ENCODE measurements at regions not wholly inside any gene's neighbourhood (a gene's known extent, or its start where the extent isn't known, plus 50 kb on each side); places are given as distances from the start of the nearest gene placed in this dataset.

DNA sequence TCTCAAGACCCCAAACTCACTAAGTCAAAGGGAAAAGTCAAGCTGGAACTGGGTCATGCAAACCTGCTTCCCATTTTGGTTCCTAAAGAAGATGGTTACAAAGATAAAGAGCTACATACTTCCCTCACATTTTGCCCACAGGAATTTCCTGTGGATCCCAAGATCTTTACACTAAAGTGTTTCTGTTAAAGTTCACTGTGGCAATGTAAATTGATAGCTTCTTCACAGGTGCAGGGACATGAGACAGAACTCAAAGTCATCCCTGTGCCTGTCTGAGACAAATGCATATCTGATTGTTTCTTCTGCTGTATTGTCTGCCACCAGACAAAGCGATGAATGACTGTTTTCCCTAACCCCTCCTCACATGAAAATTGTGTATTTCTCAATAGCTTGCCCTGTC lies 567.8 kb downstream of the ZIC1 start:
- no peak overlapping the region for H3K4me3 ChIP-seq (ENCODE audit: low read depth, low read length)
- CTCF ChIA-PET = no interaction called here
- DNase-seq (ENCODE audit: low read depth, low spot score) = no peak
- POLR2A ChIA-PET = no interaction called here
- TF ChIP-seq, protein P1, sequence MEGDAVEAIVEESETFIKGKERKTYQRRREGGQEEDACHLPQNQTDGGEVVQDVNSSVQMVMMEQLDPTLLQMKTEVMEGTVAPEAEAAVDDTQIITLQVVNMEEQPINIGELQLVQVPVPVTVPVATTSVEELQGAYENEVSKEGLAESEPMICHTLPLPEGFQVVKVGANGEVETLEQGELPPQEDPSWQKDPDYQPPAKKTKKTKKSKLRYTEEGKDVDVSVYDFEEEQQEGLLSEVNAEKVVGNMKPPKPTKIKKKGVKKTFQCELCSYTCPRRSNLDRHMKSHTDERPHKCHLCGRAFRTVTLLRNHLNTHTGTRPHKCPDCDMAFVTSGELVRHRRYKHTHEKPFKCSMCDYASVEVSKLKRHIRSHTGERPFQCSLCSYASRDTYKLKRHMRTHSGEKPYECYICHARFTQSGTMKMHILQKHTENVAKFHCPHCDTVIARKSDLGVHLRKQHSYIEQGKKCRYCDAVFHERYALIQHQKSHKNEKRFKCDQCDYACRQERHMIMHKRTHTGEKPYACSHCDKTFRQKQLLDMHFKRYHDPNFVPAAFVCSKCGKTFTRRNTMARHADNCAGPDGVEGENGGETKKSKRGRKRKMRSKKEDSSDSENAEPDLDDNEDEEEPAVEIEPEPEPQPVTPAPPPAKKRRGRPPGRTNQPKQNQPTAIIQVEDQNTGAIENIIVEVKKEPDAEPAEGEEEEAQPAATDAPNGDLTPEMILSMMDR (IDR thresholded peaks at IDR 0.05; ENCODE audit: insufficient read depth, low read length, missing control alignments) = no peak

DNA sequence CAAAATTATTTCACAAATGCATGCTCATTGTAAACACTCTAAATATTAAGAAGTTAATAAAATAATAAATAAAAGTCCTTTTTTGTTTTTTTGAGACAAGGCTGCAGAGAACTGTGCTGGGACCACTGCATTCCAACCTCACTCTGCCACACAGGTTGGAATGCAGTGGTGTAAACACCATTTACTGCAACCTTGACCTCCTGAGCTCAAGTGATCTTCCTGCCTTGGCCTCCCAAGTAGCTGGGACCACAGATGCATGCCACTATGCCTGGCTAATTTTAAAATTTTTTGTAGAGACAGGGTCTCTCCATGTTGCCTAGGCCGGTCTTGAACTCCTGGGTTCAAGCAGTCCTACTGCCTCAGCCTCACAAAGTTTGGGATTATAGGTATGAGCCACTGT lies 578.4 kb downstream of the ZIC1 start:
- TF ChIP-seq, protein P1 (IDR thresholded peaks at IDR 0.05; ENCODE audit: insufficient read depth, low read length, missing control alignments) = no peak
- ChIA-PET CTCF (no interaction called here), POLR2A (no interaction called here)
- no peak overlapping the region for H3K4me3 ChIP-seq (ENCODE audit: low read depth, low read length)
- no peak for DNase-seq (ENCODE audit: low read depth, low spot score)

DNA sequence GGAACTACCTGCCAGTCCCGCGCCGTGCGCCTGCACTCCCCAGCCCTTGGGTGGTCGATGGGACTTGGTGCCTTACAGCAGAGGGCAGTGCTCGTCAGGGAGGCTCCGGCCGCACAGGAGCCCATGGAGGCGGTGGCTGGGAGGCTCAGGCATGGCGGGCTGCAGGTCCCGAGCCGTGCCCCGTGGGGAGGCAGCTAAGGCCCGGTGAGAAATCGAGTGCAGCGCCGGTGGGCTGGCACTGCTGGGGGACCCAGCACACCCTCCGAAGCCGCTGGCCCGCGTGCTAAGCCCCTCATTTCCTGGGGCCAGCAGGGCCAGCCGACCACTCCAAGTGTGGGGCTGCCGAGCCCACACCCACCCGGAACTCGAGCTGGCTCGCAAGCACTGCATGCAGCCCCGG lies 580.2 kb downstream of the ZIC1 start:
- no peak overlapping the region for H3K4me3 ChIP-seq (ENCODE audit: low read depth, low read length)
- ChIA-PET CTCF (no interaction called here), POLR2A (no interaction called here)
- TF ChIP-seq, protein P1 (IDR thresholded peaks at IDR 0.05; ENCODE audit: insufficient read depth, low read length, missing control alignments) = no peak
- DNase-seq (ENCODE audit: low read depth, low spot score) = no peak

DNA sequence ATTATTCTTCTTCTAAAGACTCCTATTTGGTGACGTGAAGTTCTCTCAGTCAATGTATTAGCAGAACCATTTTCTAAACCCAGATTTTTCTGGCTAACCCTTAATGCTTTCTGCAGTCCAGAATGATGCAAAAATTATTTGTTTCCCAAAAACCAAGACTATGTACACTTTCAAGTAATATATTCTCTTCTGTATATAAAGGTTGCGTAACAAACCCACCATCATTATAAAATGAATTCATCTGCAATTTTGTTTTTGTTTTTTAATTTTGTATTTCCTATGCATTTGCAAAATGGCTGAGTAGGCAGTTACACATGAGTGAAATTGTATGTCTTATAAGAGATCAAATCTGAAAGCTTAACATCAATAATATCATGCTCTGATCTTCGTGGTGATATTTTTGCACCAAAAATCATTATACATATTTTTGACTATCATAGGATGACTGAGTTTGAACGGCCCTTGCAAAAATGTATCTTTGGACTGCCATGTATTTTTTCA lies 593.6 kb downstream of the ZIC1 start:
- TF ChIP-seq, protein P1 (IDR thresholded peaks at IDR 0.05; ENCODE audit: insufficient read depth, low read length, missing control alignments) = no peak
- no peak overlapping the region for H3K4me3 ChIP-seq (ENCODE audit: low read depth, low read length)
- ChIA-PET CTCF (no interaction called here), POLR2A (no interaction called here)
- no peak for DNase-seq (ENCODE audit: low read depth, low spot score)

DNA sequence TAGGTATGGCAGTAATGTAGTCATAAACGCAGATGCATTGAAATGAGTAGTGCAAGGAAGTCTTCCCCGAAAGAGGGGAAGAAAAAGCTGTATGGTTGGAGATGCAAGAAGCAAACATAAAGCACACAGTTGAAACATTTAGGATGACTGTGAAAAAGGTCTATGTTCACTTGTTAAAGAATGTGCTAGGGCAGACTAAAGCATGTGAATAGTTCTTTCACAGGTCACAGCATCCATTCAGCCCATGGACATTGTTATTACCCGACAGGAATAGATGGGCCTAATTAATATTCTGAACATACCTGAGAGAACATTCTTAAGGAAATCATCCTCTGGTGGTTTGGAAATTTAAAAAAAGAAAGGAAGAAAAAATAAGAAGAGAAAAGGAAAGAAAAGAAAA lies 595.2 kb downstream of the ZIC1 start:
- ChIA-PET POLR2A (no interaction called here), CTCF (no interaction called here)
- no peak overlapping the region for H3K4me3 ChIP-seq (ENCODE audit: low read depth, low read length)
- TF ChIP-seq, protein P1 (IDR thresholded peaks at IDR 0.05; ENCODE audit: insufficient read depth, low read length, missing control alignments) = no peak
- DNase-seq (ENCODE audit: low read depth, low spot score) = no peak

DNA sequence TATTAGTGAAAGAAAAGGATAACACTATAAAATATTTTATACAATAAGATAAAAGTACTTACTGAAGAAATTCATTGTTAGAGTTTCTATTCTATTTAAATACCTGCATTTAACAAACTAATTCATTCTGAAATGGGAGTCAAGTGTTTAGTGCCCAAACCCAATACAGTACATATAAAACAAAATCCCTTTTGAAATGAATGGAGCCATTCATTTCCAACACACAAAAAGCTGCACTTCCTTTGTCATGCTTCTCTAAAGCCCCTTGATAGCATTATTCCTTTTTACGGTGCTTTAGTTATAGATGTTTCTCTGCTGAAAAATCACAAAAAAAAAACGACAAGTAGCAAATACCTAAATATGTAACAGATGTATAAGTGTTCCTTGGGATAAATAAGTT lies 596.3 kb downstream of the ZIC1 start:
- no peak overlapping the region for H3K4me3 ChIP-seq (ENCODE audit: low read depth, low read length)
- TF ChIP-seq, protein P1 (IDR thresholded peaks at IDR 0.05; ENCODE audit: insufficient read depth, low read length, missing control alignments) = no peak
- ChIA-PET POLR2A (no interaction called here), CTCF (no interaction called here)
- DNase-seq (ENCODE audit: low read depth, low spot score) = no peak

Data from AG04449 (cell line).